PC-9 (cell line): ENCODE measurements at regions not wholly inside any gene's neighbourhood (a gene's known extent, or its start where the extent isn't known, plus 50 kb on each side); places are given as distances from the start of the nearest gene placed in this dataset.

Source experiments
- BruUV-seq: library from RNA; stranded (reverse); fragments of 400-500 nt; replicated peaks from 2 replicates; lab custom pipeline; 2021; lab: Mats Ljungman, UMichigan
- CTCF ChIA-PET: fragments of 300-600 bp; sonication (Branson Sonifier 250); formaldehyde crosslinking; loops from one replicate; lab custom pipeline; 2022; ENCODE audit warnings: antibody characterized with exemption; lab: Charles Lee
- POLR2A ChIA-PET: fragments of 300-600 bp; sonication (Branson Sonifier 250); formaldehyde crosslinking; loops from one replicate; lab custom pipeline; 2022; ENCODE audit warnings: antibody characterized with exemption; ENCODE audit not compliant: unreplicated experiment; lab: Charles Lee
- DNase-seq, 2 experiments: peaks; one replicate each; pipeline versions ENCODE4 v3.0.0 to v3.0.0-alpha.2; 2015 to 2022; ENCODE audit warnings: mixed read lengths in 1 of 2
- H2AFZ ChIP-seq: fragments of 200-600 bp; sonication (generic); 2 replicates; pipeline ENCODE4 v1.8.1; 2017; ENCODE audit warnings: antibody characterized with exemption
- H3F3A ChIP-seq: fragments of 200-600 bp; sonication (generic); 2 replicates; pipeline ENCODE4 v1.8.1; 2017; ENCODE audit warnings: antibody characterized with exemption, mild to moderate bottlenecking, low read depth; ENCODE audit not compliant: insufficient read depth
- H3K27ac ChIP-seq: fragments of 200-600 bp; sonication (generic); 2 replicates; pipeline ENCODE4 v1.6.1; 2016; ENCODE audit warnings: mixed run types
- H3K27me3 ChIP-seq: fragments of 200-600 bp; sonication (generic); 2 replicates; pipeline ENCODE4 v1.6.1; 2016; ENCODE audit warnings: low read depth, mixed run types; ENCODE audit not compliant: insufficient read depth
- H3K36me3 ChIP-seq: fragments of 200-600 bp; sonication (generic); 2 replicates; pipeline ENCODE4 v1.6.1; 2016; ENCODE audit warnings: low read depth, mixed run types
- H3K4me1 ChIP-seq: fragments of 200-600 bp; sonication (generic); replicated peaks from 2 replicates; pipeline ENCODE4 v1.6.1; 2016; ENCODE audit warnings: mixed run types; ENCODE audit not compliant: insufficient read depth
- H3K4me2 ChIP-seq: fragments of 200-600 bp; sonication (generic); 2 replicates; pipeline ENCODE4 v1.6.1; 2017; ENCODE audit warnings: mixed run types
- H3K4me3 ChIP-seq: fragments of 200-600 bp; sonication (generic); 2 replicates; pipeline ENCODE4 v1.6.1; 2016; ENCODE audit warnings: mixed run types
- H3K79me2 ChIP-seq: fragments of 200-600 bp; sonication (generic); 2 replicates; pipeline ENCODE4 v1.6.1; 2017; ENCODE audit warnings: low read depth, mixed run types
- H3K9me2 ChIP-seq: fragments of 200-600 bp; sonication (generic); 2 replicates; pipeline ENCODE4 v1.8.1; 2017; ENCODE audit warnings: mild to moderate bottlenecking; ENCODE audit not compliant: insufficient read depth
- H3K9me3 ChIP-seq: fragments of 200-600 bp; sonication (generic); 2 replicates; pipeline ENCODE4 v1.8.1; 2016; ENCODE audit warnings: low read depth; ENCODE audit not compliant: insufficient read depth
- H4K20me1 ChIP-seq: fragments of 200-600 bp; sonication (generic); 2 replicates; pipeline ENCODE4 v1.8.1; 2017; ENCODE audit not compliant: insufficient read depth
- EZH2 ChIP-seq: fragments of 200-600 bp; sonication (generic); IDR thresholded peaks from 2 replicates; pipeline ENCODE4 v1.8.0; 2017; ENCODE audit warnings: antibody characterized with exemption, low read depth
- intact Hi-C: fragments of 100-400 bp; cut with micrococcal nuclease; formaldehyde crosslinking; loops from one replicate; pipeline ENCODE4 v1.10.0; 2022; ENCODE audit not compliant: unreplicated experiment
- TF ChIP-seq, protein P1 (sequence below): fragments of 200-600 bp; sonication (generic); conservative IDR thresholded peaks from 2 replicates; pipeline ENCODE4 v1.6.1; 2017; ENCODE audit warnings: mixed run types, antibody characterized with exemption, mild to moderate bottlenecking, moderate library complexity

- H3K4me3 ChIP-seq: no peak overlapping the region
- H3K9me3 ChIP-seq: no peaks in the 10 kb centered on the region
- H3K79me2 ChIP-seq: no peaks in the 10 kb centered on the region
- H3K36me3 ChIP-seq: no peaks in the 10 kb centered on the region
- peaks cover 4% of the 10 kb centered on the region; the same call in 1 of the 2 replicates for H3K9me2 ChIP-seq
- no peak overlapping the region for H3K4me2 ChIP-seq
- no peak overlapping the region for H3K27ac ChIP-seq
- POLR2A ChIA-PET: interaction anchor here (0.6 kb wide), 1 partner anchor 964 kb away, joined by 4 read pairs; no protein-coding TSS in a partner anchor
- intact Hi-C loops: loop anchor here (5.0 to 10.0 kb wide), 3 partner anchors 298 to 657 kb away; no protein-coding TSS in a partner anchor
- no peaks in the 10 kb centered on the region for H3K27me3 ChIP-seq
- TF ChIP-seq, protein P1, sequence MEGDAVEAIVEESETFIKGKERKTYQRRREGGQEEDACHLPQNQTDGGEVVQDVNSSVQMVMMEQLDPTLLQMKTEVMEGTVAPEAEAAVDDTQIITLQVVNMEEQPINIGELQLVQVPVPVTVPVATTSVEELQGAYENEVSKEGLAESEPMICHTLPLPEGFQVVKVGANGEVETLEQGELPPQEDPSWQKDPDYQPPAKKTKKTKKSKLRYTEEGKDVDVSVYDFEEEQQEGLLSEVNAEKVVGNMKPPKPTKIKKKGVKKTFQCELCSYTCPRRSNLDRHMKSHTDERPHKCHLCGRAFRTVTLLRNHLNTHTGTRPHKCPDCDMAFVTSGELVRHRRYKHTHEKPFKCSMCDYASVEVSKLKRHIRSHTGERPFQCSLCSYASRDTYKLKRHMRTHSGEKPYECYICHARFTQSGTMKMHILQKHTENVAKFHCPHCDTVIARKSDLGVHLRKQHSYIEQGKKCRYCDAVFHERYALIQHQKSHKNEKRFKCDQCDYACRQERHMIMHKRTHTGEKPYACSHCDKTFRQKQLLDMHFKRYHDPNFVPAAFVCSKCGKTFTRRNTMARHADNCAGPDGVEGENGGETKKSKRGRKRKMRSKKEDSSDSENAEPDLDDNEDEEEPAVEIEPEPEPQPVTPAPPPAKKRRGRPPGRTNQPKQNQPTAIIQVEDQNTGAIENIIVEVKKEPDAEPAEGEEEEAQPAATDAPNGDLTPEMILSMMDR: no peak
- no peak for TF ChIP-seq EZH2
- H2AFZ ChIP-seq: no peak overlapping the region
- no peaks in the 10 kb centered on the region for H3F3A ChIP-seq
- BruUV-seq: no TSS peak
- H4K20me1 ChIP-seq: no peaks in the 10 kb centered on the region
- CTCF ChIA-PET: no interaction called here
- DNase-seq: no peak
- no peaks in the 10 kb centered on the region for H3K4me1 ChIP-seq
Measured at GRCh38 chr4:31374256-31374960, 654.2 kb downstream of the PCDH7 start.

GRCh38 chr4:31375936-31376335 lies 655.8 kb downstream of the PCDH7 start:
- H3K27ac ChIP-seq: no peak overlapping the region
- no peaks in the 10 kb centered on the region for H3F3A ChIP-seq
- H3K4me3 ChIP-seq: no peak overlapping the region
- ChIA-PET CTCF (no interaction called here), POLR2A (no interaction called here)
- H3K4me2 ChIP-seq: no peak overlapping the region
- no peaks in the 10 kb centered on the region for H3K36me3 ChIP-seq
- no peaks in the 10 kb centered on the region for H3K9me3 ChIP-seq
- no peaks in the 10 kb centered on the region for H3K4me1 ChIP-seq
- no peak overlapping the region for H2AFZ ChIP-seq
- TF ChIP-seq, protein P1: no peak
- no peak for TF ChIP-seq EZH2
- H3K27me3 ChIP-seq: no peaks in the 10 kb centered on the region
- DNase-seq: no peak
- no TSS peak for BruUV-seq
- no peaks in the 10 kb centered on the region for H4K20me1 ChIP-seq
- H3K79me2 ChIP-seq: no peaks in the 10 kb centered on the region
- intact Hi-C loops: loop anchor here (10.0 kb wide), 1 partner anchor 331 kb away; no protein-coding TSS in a partner anchor
- peaks cover 4% of the 10 kb centered on the region; the same call in 1 of the 2 replicates for H3K9me2 ChIP-seq

- Histone ChIP-seq H3K4me2 (no peak overlapping the region), H3K27me3 (no peaks in the 10 kb centered on the region), H3K4me1 (no peaks in the 10 kb centered on the region), H3K36me3 (no peaks in the 10 kb centered on the region), H3K9me3 (no peaks in the 10 kb centered on the region), H4K20me1 (no peaks in the 10 kb centered on the region), H3F3A (no peaks in the 10 kb centered on the region), H3K27ac (no peak overlapping the region), H3K79me2 (no peaks in the 10 kb centered on the region), H3K9me2 (peaks cover 4% of the 10 kb centered on the region; the same call in 1 of the 2 replicates), H3K4me3 (no peak overlapping the region), H2AFZ (0 out of 2 replicates have a peak overlapping the region, but pooled peaks have one; percentile 27)
- DNase-seq: no peak
- intact Hi-C loops: loop anchor here (10.0 kb wide), 1 partner anchor 335 kb away; no protein-coding TSS in a partner anchor
- ChIA-PET POLR2A (no interaction called here), CTCF (no interaction called here)
- BruUV-seq: no TSS peak
- no peak for TF ChIP-seq EZH2
- TF ChIP-seq, protein P1: no peak
Measured at GRCh38 chr4:31379364-31379763, 659.2 kb downstream of the PCDH7 start.
